HG02642 (cell line): ENCODE measurements at regions not wholly inside any gene's neighbourhood (a gene's known extent, or its start where the extent isn't known, plus 50 kb on each side); places are given as distances from the start of the nearest gene placed in this dataset.
A peak's percentile ranks its signal among the peaks of the same experiment; 100 is the strongest.

ENCODE experiments used
- ATAC-seq: cut with Tn5 transposase; IDR thresholded peaks from one replicate; pipeline ENCODE4 v1.9.1; 2021; ENCODE audit warnings: mild to moderate bottlenecking; ENCODE audit not compliant: unreplicated experiment, poor library complexity

GRCh38 chr11:95338430-95338991 is 107.5 kb upstream of the SESN3 start:
- ATAC-seq, result no peak

- ATAC-seq, result peak; percentile 13
Observed at GRCh38 chr11:95337972-95338429, 107.0 kb upstream of the SESN3 start.

GRCh38 chr11:95337175-95337957 is 106.4 kb upstream of the SESN3 start:
- peak; percentile 94 for ATAC-seq

- no peak for ATAC-seq
Observed at GRCh38 chr11:95335989-95336388, 105.0 kb upstream of the SESN3 start.

GRCh38 chr11:95331161-95331560 is 100.2 kb upstream of the SESN3 start:
- no peak for ATAC-seq

- ATAC-seq, result no peak
Observed at GRCh38 chr11:95330302-95330701, 99.3 kb upstream of the SESN3 start.

- ATAC-seq, result no peak
Observed at GRCh38 chr11:95327273-95327948, 96.4 kb upstream of the SESN3 start.

GRCh38 chr11:95325777-95326258 is 94.8 kb upstream of the SESN3 start:
- no peak for ATAC-seq

GRCh38 chr11:95324826-95325225 is 93.8 kb upstream of the SESN3 start:
- no peak for ATAC-seq

- ATAC-seq, result no peak
Observed at GRCh38 chr11:95322539-95322938, 91.5 kb upstream of the SESN3 start.

GRCh38 chr11:95318498-95318897 is 87.5 kb upstream of the SESN3 start:
- ATAC-seq, result no peak

GRCh38 chr11:95308512-95309035 is 77.6 kb upstream of the SESN3 start:
- no peak for ATAC-seq

GRCh38 chr11:95307286-95307685 is 76.3 kb upstream of the SESN3 start:
- no peak for ATAC-seq

GRCh38 chr11:95306801-95307200 is 75.8 kb upstream of the SESN3 start:
- ATAC-seq, result no peak

- no peak for ATAC-seq
Observed at GRCh38 chr11:95306123-95306522, 75.1 kb upstream of the SESN3 start.

- ATAC-seq, result no peak
Observed at GRCh38 chr11:95305705-95306104, 74.7 kb upstream of the SESN3 start.

GRCh38 chr11:95304777-95305176 is 73.8 kb upstream of the SESN3 start:
- no peak for ATAC-seq

- no peak for ATAC-seq
Observed at GRCh38 chr11:95302211-95302610, 71.2 kb upstream of the SESN3 start.

GRCh38 chr11:95301474-95301873 is 70.5 kb upstream of the SESN3 start:
- no peak for ATAC-seq

GRCh38 chr11:95299078-95299679 is 68.2 kb upstream of the SESN3 start:
- no peak for ATAC-seq
